Trophoblast cell (in vitro differentiated cells and primary cell): ENCODE measurements at regions not wholly inside any gene's neighbourhood (a gene's known extent, or its start where the extent isn't known, plus 50 kb on each side); places are given as distances from the start of the nearest gene placed in this dataset.
"Not testable (repeated sequence)": the region's sequence is repeated elsewhere in the genome, so short reads cannot be mapped to it uniquely, and the experiment has no call there.

Source experiments
- DNase-seq, 2 donors: peaks; one replicate each; pipeline ENCODE4 v3.0.0-alpha.2; 2016
- H2AFZ ChIP-seq: 2 replicates; pipeline ENCODE4 v1.6.1; 2013; ENCODE audit warnings: low read length, moderate library complexity, mild to moderate bottlenecking; ENCODE audit not compliant: insufficient read depth, poor library complexity
- H2AK5ac ChIP-seq: 2 replicates; pipeline ENCODE4 v1.6.1; 2013; ENCODE audit warnings: mild to moderate bottlenecking, low read length
- H2BK120ac ChIP-seq: 2 replicates; pipeline ENCODE4 v1.6.1; 2013; ENCODE audit warnings: low read length, mild to moderate bottlenecking, moderate library complexity; ENCODE audit not compliant: insufficient read depth, poor library complexity
- H2BK12ac ChIP-seq: 2 replicates; pipeline ENCODE4 v1.6.1; 2013; ENCODE audit warnings: mild to moderate bottlenecking, low read length, moderate library complexity
- H2BK5ac ChIP-seq: 2 replicates; pipeline ENCODE4 v1.6.1; 2013; ENCODE audit warnings: low read length, low read depth, moderate library complexity, mild to moderate bottlenecking; ENCODE audit not compliant: poor library complexity
- H3K14ac ChIP-seq: 2 replicates; pipeline ENCODE4 v1.6.1; 2013; ENCODE audit warnings: mild to moderate bottlenecking, low read length
- H3K18ac ChIP-seq: 2 replicates; pipeline ENCODE4 v1.6.1; 2013; ENCODE audit warnings: mild to moderate bottlenecking, low read length
- H3K23ac ChIP-seq: 2 replicates; pipeline ENCODE4 v1.6.1; 2013; ENCODE audit warnings: low read length
- H3K27ac ChIP-seq: 2 replicates; pipeline ENCODE4 v1.5.1; 2013; ENCODE audit warnings: low read depth, mild to moderate bottlenecking, inconsistent platforms, low read length, moderate library complexity
- H3K27me3 ChIP-seq: 2 replicates; pipeline ENCODE4 v1.6.1; 2013; ENCODE audit warnings: inconsistent platforms, mild to moderate bottlenecking, low read length, moderate library complexity; ENCODE audit not compliant: insufficient read depth
- H3K36me3 ChIP-seq, 2 experiments: 1 replicate in 1 of 2; 2 replicates in 1 of 2; pipeline ENCODE4 v1.6.1; 2013; ENCODE audit warnings: low read length in 2 of 2, mild to moderate bottlenecking in 2 of 2, moderate library complexity in 1 of 2; ENCODE audit not compliant: insufficient read depth in 2 of 2, control insufficient read depth in 1 of 2
- H3K4ac ChIP-seq: 2 replicates; pipeline ENCODE4 v1.6.1; 2013; ENCODE audit warnings: low read depth, mild to moderate bottlenecking, low read length, moderate library complexity
- H3K4me1 ChIP-seq, 2 experiments: 1 replicate in 1 of 2; 2 replicates in 1 of 2; pipeline ENCODE4 v1.6.1; 2013; ENCODE audit warnings: low read length in 2 of 2, mild to moderate bottlenecking in 2 of 2, moderate library complexity in 1 of 2; ENCODE audit not compliant: insufficient read depth in 2 of 2, control insufficient read depth in 1 of 2
- H3K4me2 ChIP-seq: 2 replicates; pipeline ENCODE4 v1.6.1; 2013; ENCODE audit warnings: inconsistent platforms, mild to moderate bottlenecking, low read length, moderate library complexity
- H3K4me3 ChIP-seq: 2 replicates; pipeline ENCODE4 v1.5.1; 2013; ENCODE audit warnings: mild to moderate bottlenecking, low read depth, low read length, inconsistent platforms
- H3K79me1 ChIP-seq: one replicate; pipeline ENCODE4 v1.6.1; 2013; ENCODE audit warnings: low read length
- H3K79me2 ChIP-seq: 2 replicates; pipeline ENCODE4 v1.6.1; 2013; ENCODE audit warnings: low read length, mild to moderate bottlenecking; ENCODE audit not compliant: control insufficient read depth, insufficient read depth, poor library complexity
- H3K9ac ChIP-seq: 2 replicates; pipeline ENCODE4 v1.6.1; 2013; ENCODE audit warnings: mild to moderate bottlenecking, low read length
- H3K9me3 ChIP-seq: 2 replicates; pipeline ENCODE4 v1.6.1; 2013; ENCODE audit warnings: low read depth, mild to moderate bottlenecking, control low read depth, inconsistent platforms, low read length; ENCODE audit not compliant: insufficient read depth
- H4K12ac ChIP-seq: 2 replicates; pipeline ENCODE4 v1.6.1; 2013; ENCODE audit warnings: low read depth, mild to moderate bottlenecking, low read length, moderate library complexity
- H4K8ac ChIP-seq: 2 replicates; pipeline ENCODE4 v1.6.1; 2013; ENCODE audit warnings: low read depth, mild to moderate bottlenecking, low read length, moderate library complexity
- H4K91ac ChIP-seq: one replicate; pipeline ENCODE4 v1.6.1; 2013; ENCODE audit warnings: low read depth, mild to moderate bottlenecking, low read length, moderate library complexity
- WGBS: extraction: QIAGEN DNeasy Blood & Tissue Kit; methylation state at CpG from one replicate; pipeline ENCODE4 v1.1.7; 2013; ENCODE audit warnings: missing lambda C conversion rate; ENCODE audit not compliant: insufficient read length, insufficient coverage; ENCODE audit errors: extremely low coverage; 5-methylcytosine and 5-hydroxymethylcytosine counted together

DNA sequence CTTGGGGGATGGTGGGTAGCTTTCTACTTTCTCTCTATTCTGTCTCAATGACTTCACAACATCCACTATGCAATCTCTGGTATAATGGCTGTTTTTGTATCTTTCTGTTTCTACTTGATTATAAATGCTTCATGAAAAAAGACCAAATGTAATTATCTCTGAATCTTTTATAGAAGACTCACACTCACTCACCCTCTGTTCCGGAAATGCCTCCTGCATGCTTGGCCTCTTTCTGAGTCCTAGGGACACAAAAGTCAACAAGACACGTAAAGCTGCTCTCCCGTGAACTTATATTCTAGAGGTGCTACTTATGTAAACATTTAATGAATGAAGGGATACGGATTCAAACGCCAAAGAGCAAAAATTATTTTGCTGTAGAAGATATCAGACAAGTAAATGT is 502.2 kb upstream of the SOX11 start:
- Histone ChIP-seq H3K4me2 (no peak overlapping the region), H3K27me3 (no peaks in the 10 kb centered on the region), H3K4me3 (no peak overlapping the region), H4K12ac (no peak overlapping the region), H3K23ac (no peak overlapping the region), H3K9me3 (no peaks in the 10 kb centered on the region), H3K14ac (no peak overlapping the region), H4K91ac (no peak overlapping the region), H2AFZ (no peak overlapping the region), H3K9ac (no peak overlapping the region), H2AK5ac (no peak overlapping the region), H4K8ac (no peak overlapping the region), H3K4me1 (peaks cover 0 to under 1% of the 10 kb centered on the region in 2 experiments), H2BK5ac (no peak overlapping the region), H3K79me1 (no peaks in the 10 kb centered on the region), H3K79me2 (no peaks in the 10 kb centered on the region), H3K4ac (no peak overlapping the region), H3K36me3 (no peaks in the 10 kb centered on the region), H3K27ac (no peak overlapping the region), H3K18ac (no peak overlapping the region), H2BK120ac (no peak overlapping the region), H2BK12ac (no peak overlapping the region)
- WGBS: no CpG with 5 or more reads among the region's 5 CpGs
- no peak for DNase-seq

DNA sequence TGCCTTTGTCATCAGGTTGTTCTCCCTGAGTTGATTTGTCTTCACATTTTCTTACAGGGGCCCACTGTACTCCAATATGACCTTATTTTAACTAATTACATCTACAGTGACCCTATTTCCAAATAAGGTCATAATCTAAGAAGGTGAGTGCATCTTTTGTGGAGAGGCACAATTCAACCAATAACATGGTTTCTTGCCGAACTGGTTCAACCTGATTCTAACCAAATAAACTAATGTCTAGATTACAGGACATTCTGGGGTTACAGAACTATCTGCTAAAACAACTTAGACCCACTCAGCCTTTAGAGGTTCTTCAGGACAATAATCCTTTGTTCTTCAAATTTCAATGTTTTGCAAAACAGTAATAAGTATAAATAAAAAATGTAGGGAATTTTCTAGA is 496.5 kb upstream of the SOX11 start:
- no peak overlapping the region for H3K9ac ChIP-seq
- H3K4ac ChIP-seq: no peak overlapping the region
- no peak overlapping the region for H2AFZ ChIP-seq
- H3K27me3 ChIP-seq: no peaks in the 10 kb centered on the region
- H3K4me1 ChIP-seq: peaks cover 2 to 4% of the 10 kb centered on the region in 2 experiments
- H3K4me3 ChIP-seq: no peak overlapping the region
- H3K27ac ChIP-seq: no peak overlapping the region
- no peak overlapping the region for H3K4me2 ChIP-seq
- no peaks in the 10 kb centered on the region for H3K79me2 ChIP-seq
- H4K12ac ChIP-seq: no peak overlapping the region
- H3K79me1 ChIP-seq: no peaks in the 10 kb centered on the region
- DNase-seq: no peak
- H3K36me3 ChIP-seq: no peaks in the 10 kb centered on the region
- H2AK5ac ChIP-seq: no peak overlapping the region
- H4K8ac ChIP-seq: no peak overlapping the region
- no peak overlapping the region for H3K14ac ChIP-seq
- WGBS: no CpG with 5 or more reads among the region's 1 CpG
- H2BK5ac ChIP-seq: no peak overlapping the region
- H4K91ac ChIP-seq: no peak overlapping the region
- no peak overlapping the region for H3K18ac ChIP-seq
- no peak overlapping the region for H3K23ac ChIP-seq
- H3K9me3 ChIP-seq: no peaks in the 10 kb centered on the region
- no peak overlapping the region for H2BK12ac ChIP-seq
- no peak overlapping the region for H2BK120ac ChIP-seq

DNA sequence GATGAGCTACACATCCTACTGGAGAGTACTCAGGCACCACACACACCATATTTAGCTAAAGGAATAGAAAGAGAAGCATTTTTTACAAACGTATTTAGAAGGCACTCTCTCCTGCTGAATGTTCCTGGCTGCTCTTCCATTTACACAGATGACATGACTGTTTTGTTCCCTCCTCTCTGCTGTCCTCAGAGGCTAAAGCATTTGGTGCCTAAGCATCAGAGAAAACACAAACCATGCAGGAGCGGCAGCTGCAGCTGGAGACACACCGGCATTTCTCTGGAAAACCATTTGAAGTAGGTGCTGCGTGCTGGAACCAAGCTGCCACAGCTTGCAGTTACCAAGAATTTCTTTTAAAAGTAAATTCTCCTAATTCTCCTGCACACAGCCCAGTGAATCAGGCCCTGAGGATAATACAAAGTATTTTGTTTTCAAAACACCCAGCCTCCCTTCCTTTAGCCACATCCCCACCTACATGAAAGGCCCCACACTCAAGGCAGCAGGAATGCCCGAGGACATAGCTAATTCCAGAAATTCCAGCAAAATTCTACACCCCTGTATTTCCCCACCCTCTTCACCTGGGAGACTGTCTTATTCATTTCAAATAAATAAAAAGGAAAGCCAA is 488.9 kb upstream of the SOX11 start:
- H2BK12ac ChIP-seq: no peak overlapping the region
- no peaks in the 10 kb centered on the region for H3K36me3 ChIP-seq
- no CpG with 5 or more reads among the region's 5 CpGs for WGBS
- no peak overlapping the region for H3K18ac ChIP-seq
- H3K79me2 ChIP-seq: no peaks in the 10 kb centered on the region
- H2BK5ac ChIP-seq: no peak overlapping the region
- no peak overlapping the region for H3K4ac ChIP-seq
- H2AFZ ChIP-seq: no peak overlapping the region
- no peak overlapping the region for H3K9ac ChIP-seq
- no peak overlapping the region for H3K4me3 ChIP-seq
- peak; percentile 76 to 81 for DNase-seq
- H2BK120ac ChIP-seq: no peak overlapping the region
- H4K8ac ChIP-seq: no peak overlapping the region
- H3K79me1 ChIP-seq: no peaks in the 10 kb centered on the region
- H2AK5ac ChIP-seq: no peak overlapping the region
- H3K9me3 ChIP-seq: no peaks in the 10 kb centered on the region
- H4K91ac ChIP-seq: no peak overlapping the region
- no peak overlapping the region for H4K12ac ChIP-seq
- no peak overlapping the region for H3K23ac ChIP-seq
- H3K27me3 ChIP-seq: no peaks in the 10 kb centered on the region
- no peak overlapping the region for H3K14ac ChIP-seq
- H3K4me1 ChIP-seq: peaks cover 6% of the 10 kb centered on the region in 2 experiments
- peak overlapping the region; percentile 49 for H3K4me2 ChIP-seq
- H3K27ac ChIP-seq: peak overlapping the region; percentile 20

DNA sequence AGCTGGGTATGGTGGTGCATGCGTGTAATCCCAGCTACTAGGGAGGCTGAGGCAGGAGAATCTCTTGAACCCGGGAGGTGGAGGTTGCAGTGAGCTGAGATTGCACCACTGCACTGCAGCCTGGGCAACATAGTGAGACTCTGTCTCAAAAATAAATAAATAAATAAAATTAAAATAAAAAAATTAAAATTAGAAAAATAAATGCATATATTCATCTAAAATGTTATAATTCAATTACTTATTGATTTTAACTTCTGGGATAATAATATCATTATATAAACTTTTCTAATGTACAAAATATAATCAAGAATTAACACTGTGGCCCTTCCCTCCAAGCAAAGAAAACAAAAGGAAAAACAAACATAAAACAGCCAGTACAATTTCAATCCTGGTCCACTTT is 485.4 kb upstream of the SOX11 start:
- H3K4me1 ChIP-seq: not testable (repeated sequence)

More for the DNA sequence above, 485.4 kb upstream of the SOX11 start:
- not testable (repeated sequence) for H3K79me2 ChIP-seq, H4K8ac ChIP-seq, H2AFZ ChIP-seq, H3K36me3 ChIP-seq, H3K14ac ChIP-seq, H3K9ac ChIP-seq, H3K79me1 ChIP-seq, H2BK120ac ChIP-seq, H3K9me3 ChIP-seq, H4K12ac ChIP-seq, DNase-seq, H3K4me2 ChIP-seq, H3K4me3 ChIP-seq, H2BK5ac ChIP-seq, H4K91ac ChIP-seq, H3K4ac ChIP-seq, H2BK12ac ChIP-seq, H3K27ac ChIP-seq, H3K23ac ChIP-seq, H3K27me3 ChIP-seq, H2AK5ac ChIP-seq, H3K18ac ChIP-seq
- WGBS: no CpG with 5 or more reads among the region's 2 CpGs
